NB4 (cell line): ENCODE measurements at regions not wholly inside any gene's neighbourhood (a gene's known extent, or its start where the extent isn't known, plus 50 kb on each side); places are given as distances from the start of the nearest gene placed in this dataset.

Experiments used
- DNase-seq: peaks from one replicate; pipeline ENCODE4 v3.0.0; 2010; ENCODE audit warnings: low read depth
- H3K4me3 ChIP-seq: one replicate; pipeline ENCODE4 v1.5.1; 2011; ENCODE audit warnings: mild to moderate bottlenecking, low read depth, low read length, moderate library complexity
- CTCF ChIP-seq: IDR thresholded peaks from one replicate; pipeline ENCODE4 v1.5.1; 2012; ENCODE audit warnings: low read depth, low read length
- MAX ChIP-seq: IDR thresholded peaks from 2 replicates; pipeline ENCODE4 v1.6.1; 2011; ENCODE audit warnings: low read depth, low read length
- MYC ChIP-seq: IDR thresholded peaks from 2 replicates; pipeline ENCODE4 v1.6.1; 2011; ENCODE audit warnings: low read depth, low read length
- POLR2A ChIP-seq: IDR thresholded peaks from 2 replicates; pipeline ENCODE4 v1.6.1; 2011; ENCODE audit warnings: mild to moderate bottlenecking; ENCODE audit not compliant: insufficient read length; ENCODE audit errors: extremely low read depth

GRCh38 chr10:128210215-128211063 is 84.2 kb upstream of the MKI67 start:
- TF ChIP-seq POLR2A, result no peak
- TF ChIP-seq CTCF, result peak; percentile 64
- TF ChIP-seq MAX, result no peak
- DNase-seq, result peak; percentile 51
- no peak overlapping the region for H3K4me3 ChIP-seq

DNA sequence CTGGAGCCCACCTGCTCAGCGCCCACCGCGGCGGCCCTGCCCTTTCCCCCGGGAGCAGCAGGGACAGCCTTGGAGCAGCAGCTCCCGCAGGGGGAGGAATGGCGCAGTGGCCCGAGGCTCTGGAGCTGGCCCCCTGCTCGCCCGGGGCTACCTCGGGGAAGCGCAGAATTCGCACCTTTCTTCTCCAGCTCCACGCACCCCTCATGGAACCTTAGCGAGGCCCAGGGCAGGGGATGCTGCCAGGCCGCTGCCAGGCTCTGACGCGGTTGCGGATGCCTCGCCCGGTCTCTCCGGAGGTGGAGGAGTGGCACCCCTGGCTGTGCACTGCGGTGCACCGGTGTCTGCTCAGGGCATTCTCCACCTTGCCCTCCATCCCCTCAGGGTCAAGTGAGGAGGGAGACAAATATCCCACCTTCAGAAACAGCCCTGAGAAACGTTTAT is 84.9 kb upstream of the MKI67 start:
- TF ChIP-seq MAX (no peak), CTCF (no peak), POLR2A (no peak)
- no peak for DNase-seq
- no peak overlapping the region for H3K4me3 ChIP-seq

DNA sequence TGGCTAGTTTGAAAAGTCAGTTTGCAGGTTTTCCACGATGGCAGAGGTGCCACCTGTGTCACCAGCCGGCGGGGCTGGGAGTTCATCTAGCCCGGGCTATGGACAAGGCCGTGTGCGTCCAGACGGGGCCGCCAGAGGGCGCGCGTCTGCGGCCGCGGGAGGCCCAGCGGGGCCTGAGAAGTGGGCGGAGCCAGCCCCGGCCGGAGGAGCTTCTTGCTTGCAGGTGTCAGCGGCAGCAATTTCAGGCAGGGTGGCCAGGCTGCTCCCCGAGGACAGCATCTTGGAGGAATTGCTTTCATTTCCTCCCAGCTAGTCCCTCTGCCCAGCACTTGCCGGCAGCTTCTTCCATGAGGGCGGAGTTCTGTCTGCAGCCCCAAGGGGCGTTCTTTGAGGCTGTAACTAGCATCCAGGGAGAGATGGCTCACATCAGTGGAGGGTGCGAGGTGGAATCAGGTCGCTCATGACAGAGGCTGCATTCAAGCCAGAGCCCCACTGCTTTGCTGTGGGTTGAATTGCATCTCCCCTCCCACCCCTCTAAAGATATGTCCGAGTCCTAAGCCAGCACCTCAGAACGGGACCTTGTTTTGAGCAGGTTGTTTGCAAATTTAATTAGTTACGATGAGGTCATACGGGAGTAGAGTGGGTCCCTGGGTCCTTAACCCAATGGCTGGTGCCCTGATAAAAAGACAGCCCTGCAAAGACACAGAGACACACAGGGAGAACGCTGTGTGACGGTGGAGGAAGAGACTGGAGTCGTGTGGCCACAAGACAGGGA is 85.9 kb upstream of the MKI67 start:
- DNase-seq, result peak; percentile 81
- no peak overlapping the region for H3K4me3 ChIP-seq
- TF ChIP-seq MYC (0 out of 2 replicates have a peak, but pooled peaks have one; percentile 25), CTCF (peak; percentile 94), MAX (peak; percentile 26; the same call in 1 of the 2 replicates), POLR2A (no peak)

DNA sequence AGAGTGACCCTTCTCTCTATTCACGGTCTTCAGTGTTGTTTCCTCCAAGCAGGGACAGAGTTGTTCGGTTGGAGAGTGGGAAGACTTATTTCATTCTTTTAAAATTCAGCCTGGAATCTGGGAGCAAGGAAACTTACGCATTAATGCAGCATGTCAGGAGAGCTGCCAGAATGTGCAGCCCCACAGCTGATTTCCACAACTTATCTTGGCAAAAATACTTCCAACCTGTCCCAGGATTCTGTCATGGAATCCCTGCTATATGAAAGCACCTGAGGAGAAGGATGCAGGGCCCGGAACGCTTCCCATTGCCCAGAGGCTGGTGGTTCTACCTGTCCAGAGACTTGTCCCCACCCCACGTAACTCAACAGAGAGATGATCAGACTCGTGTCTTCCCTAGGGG is 86.9 kb upstream of the MKI67 start:
- TF ChIP-seq MYC, result no peak
- TF ChIP-seq CTCF, result no peak
- no peak for TF ChIP-seq POLR2A
- no peak for TF ChIP-seq MAX
- no peak for DNase-seq
- H3K4me3 ChIP-seq, result no peak overlapping the region

- TF ChIP-seq POLR2A, result no peak
- no peak for TF ChIP-seq MAX
- no peak for TF ChIP-seq CTCF
- no peak for TF ChIP-seq MYC
- no peak for DNase-seq
- no peak overlapping the region for H3K4me3 ChIP-seq
These were observed 89.5 kb upstream of the MKI67 start for GRCh38 chr10:128215733-128216132.
